Neutrophil (primary cell): ENCODE measurements at regions not wholly inside any gene's neighbourhood (a gene's known extent, or its start where the extent isn't known, plus 50 kb on each side); places are given as distances from the start of the nearest gene placed in this dataset.
"Not testable (repeated sequence)": the region's sequence is repeated elsewhere in the genome, so short reads cannot be mapped to it uniquely, and the experiment has no call there.

Experiments used
- H3K27ac ChIP-seq: fragments of 200-600 bp; sonication (generic); 2 replicates; pipeline ENCODE4 v1.5.1; 2016; ENCODE audit warnings: mild to moderate bottlenecking, moderate library complexity
- H3K27me3 ChIP-seq: fragments of 200-600 bp; sonication (generic); 2 replicates; pipeline ENCODE4 v1.6.0; 2016; ENCODE audit warnings: mild to moderate bottlenecking
- H3K36me3 ChIP-seq: fragments of 200-600 bp; sonication (generic); 2 replicates; pipeline ENCODE4 v1.5.1; 2017
- H3K4me1 ChIP-seq, 2 experiments: fragments of 200-600 bp in 1 of 2; sonication (generic) in 1 of 2; 1 replicate in 1 of 2; 2 replicates in 1 of 2; pipeline versions ENCODE4 v1.5.1 to v1.6.1; 2013 to 2016; ENCODE audit warnings: low read depth in 1 of 2, low read length in 1 of 2, mild to moderate bottlenecking in 1 of 2, moderate library complexity in 1 of 2; ENCODE audit not compliant: control insufficient read depth in 1 of 2, insufficient read depth in 1 of 2
- H3K4me3 ChIP-seq, 2 experiments: fragments of 200-600 bp in 1 of 2; sonication (generic) in 1 of 2; 1 replicate in 1 of 2; 2 replicates in 1 of 2; pipeline ENCODE4 v1.5.1; 2013 to 2016; ENCODE audit warnings: low read depth in 1 of 2, low read length in 1 of 2, mild to moderate bottlenecking in 1 of 2, moderate library complexity in 1 of 2
- H3K9me3 ChIP-seq: fragments of 200-600 bp; sonication (generic); 2 replicates; pipeline ENCODE4 v1.5.1; 2016
- CTCF ChIP-seq: fragments of 200-600 bp; sonication (generic); IDR thresholded peaks from 2 replicates; pipeline ENCODE4 v1.5.1; 2016; ENCODE audit warnings: antibody characterized with exemption

DNA sequence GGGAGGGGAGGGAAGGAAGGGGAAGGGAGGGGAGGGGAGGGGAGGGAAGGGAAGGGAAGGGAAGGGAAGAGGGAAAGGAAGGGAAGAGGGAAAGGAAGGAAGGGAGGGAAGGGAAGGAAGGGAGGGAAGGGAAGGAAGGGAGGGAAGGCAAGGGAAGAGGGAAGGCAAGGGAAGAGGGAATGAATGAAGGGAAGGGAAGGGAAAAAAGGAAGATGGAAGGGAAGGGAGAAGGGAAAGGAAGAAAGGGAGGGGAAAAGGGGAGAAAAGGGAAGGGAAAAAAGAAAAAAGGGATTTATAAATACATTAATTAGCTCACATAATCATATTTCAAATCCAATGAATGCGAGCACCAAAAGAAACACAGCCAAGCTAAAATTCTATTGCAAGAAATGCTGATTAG is 202.9 kb upstream of the LRRTM4 start:
- Histone ChIP-seq H3K4me3 (no peak overlapping the region), H3K27ac (no peak overlapping the region), H3K36me3 (no peaks in the 10 kb centered on the region), H3K27me3 (no peaks in the 10 kb centered on the region), H3K4me1 (no peaks in the 10 kb centered on the region), H3K9me3 (no peaks in the 10 kb centered on the region)
- TF ChIP-seq CTCF: no peak

- not testable (repeated sequence) for H3K27ac ChIP-seq, H3K4me1 ChIP-seq, H3K4me3 ChIP-seq, H3K36me3 ChIP-seq, H3K27me3 ChIP-seq, H3K9me3 ChIP-seq
Observed at GRCh38 chr2:77734662-77735340, 212.6 kb upstream of the LRRTM4 start.

DNA sequence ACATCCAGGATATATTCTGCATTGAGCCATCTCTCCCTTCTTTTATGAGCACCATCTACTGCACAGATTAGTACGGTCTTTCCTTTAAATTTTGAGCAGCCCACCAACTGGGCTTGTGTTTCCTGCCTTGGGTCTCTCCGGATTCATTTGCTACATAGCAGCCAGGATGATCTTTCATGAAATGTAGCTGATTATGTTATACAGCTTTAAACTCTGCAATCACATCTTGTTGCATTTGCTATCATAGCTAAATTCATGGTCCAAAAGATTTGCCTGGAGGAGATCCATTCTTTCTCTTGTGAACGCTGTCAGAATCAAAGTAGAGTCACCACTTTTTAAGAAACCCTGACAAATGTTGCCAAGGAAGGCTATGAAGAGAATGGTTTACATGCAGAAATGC is 215.1 kb upstream of the LRRTM4 start:
- no peaks in the 10 kb centered on the region for H3K9me3 ChIP-seq

GRCh38 chr2:77746780-77747179 is 224.6 kb upstream of the LRRTM4 start:
- Histone ChIP-seq H3K36me3 (no peaks in the 10 kb centered on the region), H3K4me3 (no peak overlapping the region), H3K27me3 (no peaks in the 10 kb centered on the region), H3K4me1 (no peaks in the 10 kb centered on the region), H3K9me3 (no peaks in the 10 kb centered on the region), H3K27ac (no peak overlapping the region)
- no peak for TF ChIP-seq CTCF

More for the DNA sequence above, 215.1 kb upstream of the LRRTM4 start:
- no peaks in the 10 kb centered on the region for H3K4me1 ChIP-seq
- TF ChIP-seq CTCF: no peak
- H3K27ac ChIP-seq: no peak overlapping the region
- H3K4me3 ChIP-seq: no peak overlapping the region
- H3K36me3 ChIP-seq: no peaks in the 10 kb centered on the region
- H3K27me3 ChIP-seq: no peaks in the 10 kb centered on the region

DNA sequence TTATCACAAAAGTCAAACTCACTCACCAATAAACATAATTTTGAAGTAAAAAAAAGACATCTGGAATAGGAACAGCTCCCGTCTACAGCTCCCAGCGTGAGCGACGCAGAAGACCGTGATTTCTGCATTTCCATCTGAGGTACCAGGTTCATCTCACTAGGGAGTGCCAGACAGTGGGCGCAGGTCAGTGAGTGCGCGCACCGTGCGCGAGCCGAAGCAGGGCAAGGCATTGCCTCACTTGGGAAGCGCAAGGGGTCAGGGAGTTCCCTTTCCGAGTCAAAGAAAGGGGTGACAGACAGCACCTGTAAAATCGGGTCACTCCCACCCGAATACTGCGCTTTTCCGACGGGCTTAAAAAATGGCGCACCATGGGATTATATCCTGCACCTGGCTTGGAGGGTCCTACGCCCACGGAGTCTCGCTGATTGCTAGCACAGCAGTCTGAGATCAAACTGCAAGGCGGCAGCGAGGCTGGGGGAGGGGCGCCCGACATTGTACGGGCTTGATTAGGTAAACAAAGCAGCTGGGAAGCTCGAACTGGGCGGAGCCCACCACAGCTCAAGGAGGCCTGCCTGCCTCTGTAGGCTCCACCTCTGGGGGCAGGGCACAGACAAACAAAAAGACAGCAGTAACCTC is 231.7 kb upstream of the LRRTM4 start:
- not testable (repeated sequence) for H3K4me3 ChIP-seq, H3K4me1 ChIP-seq, H3K27ac ChIP-seq, H3K9me3 ChIP-seq, H3K36me3 ChIP-seq, H3K27me3 ChIP-seq

GRCh38 chr2:77767388-77768076 is 245.4 kb upstream of the LRRTM4 start:
- no peaks in the 10 kb centered on the region for H3K4me1 ChIP-seq
- no peaks in the 10 kb centered on the region for H3K9me3 ChIP-seq
- H3K27me3 ChIP-seq: no peaks in the 10 kb centered on the region
- H3K4me3 ChIP-seq: no peak overlapping the region
- TF ChIP-seq CTCF: no peak
- no peak overlapping the region for H3K27ac ChIP-seq
- no peaks in the 10 kb centered on the region for H3K36me3 ChIP-seq
